C4-2B (cell line): ENCODE measurements at regions not wholly inside any gene's neighbourhood (a gene's known extent, or its start where the extent isn't known, plus 50 kb on each side); places are given as distances from the start of the nearest gene placed in this dataset.

Source experiments
- ZFX ChIP-seq: fragments of 450-650 bp; IDR thresholded peaks from 2 replicates; pipeline ENCODE4 v1.6.1; 2017
- TF ChIP-seq, protein P1 (sequence below): fragments of 450-650 bp; conservative IDR thresholded peaks from 2 replicates; pipeline ENCODE4 v1.5.1; 2017; ENCODE audit warnings: mild to moderate bottlenecking

DNA sequence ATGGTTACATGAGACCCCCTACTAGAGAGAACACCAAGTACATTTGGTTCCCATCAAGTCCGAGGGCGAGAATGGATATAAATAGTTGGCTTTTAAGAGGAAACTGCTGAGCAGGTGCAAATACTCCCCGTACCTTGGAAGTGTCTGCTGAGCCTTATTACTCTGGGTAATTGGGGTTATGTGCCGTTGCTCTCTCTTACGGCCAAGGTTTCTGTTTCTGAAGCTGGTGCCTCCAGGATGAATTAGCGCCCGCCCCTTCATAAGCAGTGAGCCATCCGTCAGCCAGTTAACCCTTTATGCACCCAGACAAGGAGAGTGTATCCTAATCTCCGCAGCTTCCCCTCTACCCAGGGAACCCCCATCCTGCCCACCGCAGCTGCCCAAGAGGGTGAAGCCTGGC, 90.4 kb upstream of the AJAP1 start:
- TF ChIP-seq, protein P1, sequence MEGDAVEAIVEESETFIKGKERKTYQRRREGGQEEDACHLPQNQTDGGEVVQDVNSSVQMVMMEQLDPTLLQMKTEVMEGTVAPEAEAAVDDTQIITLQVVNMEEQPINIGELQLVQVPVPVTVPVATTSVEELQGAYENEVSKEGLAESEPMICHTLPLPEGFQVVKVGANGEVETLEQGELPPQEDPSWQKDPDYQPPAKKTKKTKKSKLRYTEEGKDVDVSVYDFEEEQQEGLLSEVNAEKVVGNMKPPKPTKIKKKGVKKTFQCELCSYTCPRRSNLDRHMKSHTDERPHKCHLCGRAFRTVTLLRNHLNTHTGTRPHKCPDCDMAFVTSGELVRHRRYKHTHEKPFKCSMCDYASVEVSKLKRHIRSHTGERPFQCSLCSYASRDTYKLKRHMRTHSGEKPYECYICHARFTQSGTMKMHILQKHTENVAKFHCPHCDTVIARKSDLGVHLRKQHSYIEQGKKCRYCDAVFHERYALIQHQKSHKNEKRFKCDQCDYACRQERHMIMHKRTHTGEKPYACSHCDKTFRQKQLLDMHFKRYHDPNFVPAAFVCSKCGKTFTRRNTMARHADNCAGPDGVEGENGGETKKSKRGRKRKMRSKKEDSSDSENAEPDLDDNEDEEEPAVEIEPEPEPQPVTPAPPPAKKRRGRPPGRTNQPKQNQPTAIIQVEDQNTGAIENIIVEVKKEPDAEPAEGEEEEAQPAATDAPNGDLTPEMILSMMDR = no peak
- no peak for TF ChIP-seq ZFX
